Astrocyte of the spinal cord (primary cell): ENCODE measurements at regions not wholly inside any gene's neighbourhood (a gene's known extent, or its start where the extent isn't known, plus 50 kb on each side); places are given as distances from the start of the nearest gene placed in this dataset.

Experiments used
- DNase-seq: peaks from one replicate; pipeline ENCODE4 v3.0.0; 2011; ENCODE audit warnings: low read depth, low spot score
- H3K4me3 ChIP-seq: 2 replicates; pipeline ENCODE4 v1.5.1; 2011; ENCODE audit warnings: low read depth, mild to moderate bottlenecking, low read length, moderate library complexity
- CTCF ChIP-seq: IDR thresholded peaks from 2 replicates; pipeline ENCODE4 v1.5.1; 2012; ENCODE audit warnings: low read depth, mild to moderate bottlenecking, low read length, inconsistent platforms
- in situ Hi-C: cut with HindIII; loops from 2 replicates; pipeline ENCODE4 v1.10.0; 2017; ENCODE audit warnings: low sequenced_read_pairs

- no peak overlapping the region for H3K4me3 ChIP-seq
- DNase-seq, result no peak
- no peak for TF ChIP-seq CTCF
- in situ Hi-C loops, result no loop called here
Measured at GRCh38 chr6:132909742-132910141, 95.4 kb downstream of the RPS12 start.

- in situ Hi-C loops, result no loop called here
Measured at GRCh38 chr6:132910759-132911158, 96.4 kb downstream of the RPS12 start.

GRCh38 chr6:132919045-132919860 lies 104.9 kb downstream of the RPS12 start:
- TF ChIP-seq CTCF, result no peak
- in situ Hi-C loops, result no loop called here
- peak; percentile 93 for DNase-seq
- H3K4me3 ChIP-seq, result no peak overlapping the region

More at GRCh38 chr6:132910759-132911158, 96.4 kb downstream of the RPS12 start:
- no peak overlapping the region for H3K4me3 ChIP-seq
- TF ChIP-seq CTCF, result no peak
- no peak for DNase-seq

- no peak overlapping the region for H3K4me3 ChIP-seq
- no peak for TF ChIP-seq CTCF
- in situ Hi-C loops, result no loop called here
- DNase-seq, result no peak
Measured at GRCh38 chr6:132927713-132928112, 113.3 kb downstream of the RPS12 start.

- peak; percentile 50 for DNase-seq
- TF ChIP-seq CTCF, result no peak
- no peak overlapping the region for H3K4me3 ChIP-seq
- in situ Hi-C loops, result no loop called here
Measured at GRCh38 chr6:132929141-132929540, 114.8 kb downstream of the RPS12 start.

GRCh38 chr6:132931313-132931712 lies 116.9 kb downstream of the RPS12 start:
- in situ Hi-C loops, result no loop called here

More at GRCh38 chr6:132931313-132931712, 116.9 kb downstream of the RPS12 start:
- DNase-seq, result no peak
- no peak for TF ChIP-seq CTCF
- H3K4me3 ChIP-seq, result no peak overlapping the region
